ENCODE measurements at regions not wholly inside any gene's neighbourhood (a gene's known extent, or its start where the extent isn't known, plus 50 kb on each side); places are given as distances from the start of the nearest gene placed in this dataset.
"Not testable (repeated sequence)": the region's sequence is repeated elsewhere in the genome, so short reads cannot be mapped to it uniquely, and the experiment has no call there.

- H3K27ac Mint-ChIP-seq, result no peak overlapping the region
- no peaks in the 10 kb centered on the region for H3K36me3 Mint-ChIP-seq (ENCODE audit: low read depth)
- no peak for DNase-seq
- POLR2A ChIA-PET, result no interaction called here
- H3K9me3 Mint-ChIP-seq, result no peaks in the 10 kb centered on the region
- H3K4me1 Mint-ChIP-seq, result no peaks in the 10 kb centered on the region
- no peaks in the 10 kb centered on the region for H3K27me3 Mint-ChIP-seq
- CTCF ChIA-PET, result no interaction called here
- no peak overlapping the region for H3K4me3 Mint-ChIP-seq
Observed at GRCh38 chrX:3175659-3176438, 134.6 kb downstream of the ARSF start.

- H3K27me3 Mint-ChIP-seq; H3K4me3 Mint-ChIP-seq; H3K9me3 Mint-ChIP-seq; H3K36me3 Mint-ChIP-seq (ENCODE audit: low read depth); H3K4me1 Mint-ChIP-seq; POLR2A ChIA-PET; CTCF ChIA-PET; DNase-seq; H3K27ac Mint-ChIP-seq: not testable (repeated sequence)
Observed at GRCh38 chrX:3172156-3172555, 130.9 kb downstream of the ARSF start.

GRCh38 chrX:3169421-3169820 is 128.2 kb downstream of the ARSF start:
- Mint-ChIP-seq H3K9me3 (no peaks in the 10 kb centered on the region), H3K36me3 (ENCODE audit: low read depth) (no peaks in the 10 kb centered on the region), H3K27me3 (no peaks in the 10 kb centered on the region), H3K27ac (no peak overlapping the region), H3K4me1 (no peaks in the 10 kb centered on the region), H3K4me3 (no peak overlapping the region)
- ChIA-PET CTCF (no interaction called here), POLR2A (no interaction called here)
- no peak for DNase-seq

GRCh38 chrX:3167771-3168170 is 126.5 kb downstream of the ARSF start:
- Mint-ChIP-seq H3K9me3 (no peaks in the 10 kb centered on the region), H3K4me3 (no peak overlapping the region), H3K4me1 (no peaks in the 10 kb centered on the region), H3K27ac (no peak overlapping the region), H3K27me3 (no peaks in the 10 kb centered on the region), H3K36me3 (ENCODE audit: low read depth) (no peaks in the 10 kb centered on the region)
- POLR2A ChIA-PET, result no interaction called here
- DNase-seq, result no peak
- CTCF ChIA-PET, result no interaction called here

- Mint-ChIP-seq H3K4me1 (no peaks in the 10 kb centered on the region), H3K9me3 (no peaks in the 10 kb centered on the region)
Observed at GRCh38 chrX:3166670-3167455, 125.6 kb downstream of the ARSF start.

GRCh38 chrX:3165808-3166207 is 124.5 kb downstream of the ARSF start:
- H3K27me3 Mint-ChIP-seq, result no peaks in the 10 kb centered on the region
- POLR2A ChIA-PET, result no interaction called here
- no peaks in the 10 kb centered on the region for H3K9me3 Mint-ChIP-seq
- H3K27ac Mint-ChIP-seq, result no peak overlapping the region
- no peaks in the 10 kb centered on the region for H3K4me1 Mint-ChIP-seq
- no peak overlapping the region for H3K4me3 Mint-ChIP-seq
- DNase-seq, result no peak
- CTCF ChIA-PET, result no interaction called here
- H3K36me3 Mint-ChIP-seq (ENCODE audit: low read depth), result no peaks in the 10 kb centered on the region

More at GRCh38 chrX:3166670-3167455, 125.6 kb downstream of the ARSF start:
- ChIA-PET POLR2A (no interaction called here), CTCF (no interaction called here)
- H3K27me3 Mint-ChIP-seq, result no peaks in the 10 kb centered on the region
- no peak for DNase-seq
- no peaks in the 10 kb centered on the region for H3K36me3 Mint-ChIP-seq (ENCODE audit: low read depth)
- no peak overlapping the region for H3K4me3 Mint-ChIP-seq
- H3K27ac Mint-ChIP-seq, result no peak overlapping the region
